Body of pancreas (tissue), 4 donors: ENCODE measurements at regions not wholly inside any gene's neighbourhood (a gene's known extent, or its start where the extent isn't known, plus 50 kb on each side); places are given as distances from the start of the nearest gene placed in this dataset.

ENCODE experiments used
- ATAC-seq: fragments of 150-250 bp; one replicate; pipeline ENCODE4 v1.9.1; 2016
- DNase-seq, 4 donors: peaks; one replicate each; pipeline ENCODE4 v3.0.0-alpha.2; 2019
- H3K27ac ChIP-seq, 4 donors: fragments of 200-600 bp; sonication (generic); 1 replicate in 3 of 4; 2 replicates in 1 of 4; pipeline versions ENCODE4 v1.5.1 to v1.6.1; 2016 to 2019; ENCODE audit warnings: mild to moderate bottlenecking in 1 of 4, mixed read lengths in 1 of 4, moderate library complexity in 1 of 4
- H3K27me3 ChIP-seq, 2 donors: fragments of 200-600 bp; sonication (generic); one replicate each; pipeline ENCODE4 v1.6.0; 2016; ENCODE audit warnings: mild to moderate bottlenecking in 1 of 2
- H3K36me3 ChIP-seq, 2 donors: fragments of 200-600 bp; sonication (generic); replicated peaks in 1 of 2; 2 replicates each; pipeline ENCODE4 v1.5.1; 2016; ENCODE audit warnings: low read depth in 2 of 2; ENCODE audit not compliant: insufficient read depth in 1 of 2
- H3K4me1 ChIP-seq: fragments of 200-600 bp; sonication (generic); one replicate; pipeline ENCODE4 v1.6.0; 2016
- H3K4me3 ChIP-seq, 2 donors: fragments of 200-600 bp; sonication (generic); 1 replicate in 1 of 2; 2 replicates in 1 of 2; pipeline ENCODE4 v1.5.1; 2016 to 2019
- H3K9me3 ChIP-seq, 3 donors: fragments of 200-600 bp; sonication (generic); 1 replicate in 2 of 3; 2 replicates in 1 of 3; pipeline ENCODE4 v1.5.1; 2016
- POLR2A ChIP-seq, 3 donors: fragments of 450-650 bp; IDR thresholded peaks; one replicate each; pipeline ENCODE4 v1.6.1; 2016; ENCODE audit warnings: antibody characterized with exemption in 3 of 3, mild to moderate bottlenecking in 2 of 3
- WGBS, 2 donors: methylation state at CpG; one replicate each; pipeline ENCODE4 v1.1.5; 2017; 5-methylcytosine and 5-hydroxymethylcytosine counted together
- intact Hi-C: fragments of 100-400 bp; cut with DNase I; formaldehyde crosslinking; loops from one replicate; pipeline ENCODE4 v1.15.1; 2023
- TF ChIP-seq, protein P1 (sequence below), 7 experiments: fragments of 450-650 bp in 4 of 7; fragments of 200-600 bp in 3 of 7; sonication (generic) in 3 of 7; IDR thresholded peaks; one replicate each; pipeline ENCODE4 v1.5.1; 2016 to 2019; ENCODE audit warnings: antibody characterized with exemption in 7 of 7

DNA sequence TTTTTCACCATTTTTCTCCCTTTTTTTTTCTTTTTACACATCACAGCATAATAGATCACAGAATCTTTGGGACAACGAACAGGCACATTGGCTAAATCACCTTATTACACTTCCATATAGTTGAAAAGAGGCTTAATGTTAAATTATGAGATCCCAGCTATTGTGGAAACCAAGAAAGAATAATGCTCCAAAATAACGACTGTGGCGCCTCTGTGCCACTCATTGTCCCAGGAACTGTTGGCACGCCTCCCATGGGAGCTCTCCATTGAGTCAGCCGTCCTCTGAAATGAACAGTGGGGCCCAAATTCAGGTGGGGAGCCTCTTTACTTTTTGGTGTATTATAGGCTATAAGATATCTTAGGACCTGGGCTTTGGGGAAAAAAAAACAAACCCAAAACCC is 82.2 kb upstream of the NFIB start:
- no peaks in the 10 kb centered on the region for H3K27me3 ChIP-seq
- no peak for TF ChIP-seq POLR2A (IDR thresholded peaks at IDR 0.05)
- TF ChIP-seq, protein P1, sequence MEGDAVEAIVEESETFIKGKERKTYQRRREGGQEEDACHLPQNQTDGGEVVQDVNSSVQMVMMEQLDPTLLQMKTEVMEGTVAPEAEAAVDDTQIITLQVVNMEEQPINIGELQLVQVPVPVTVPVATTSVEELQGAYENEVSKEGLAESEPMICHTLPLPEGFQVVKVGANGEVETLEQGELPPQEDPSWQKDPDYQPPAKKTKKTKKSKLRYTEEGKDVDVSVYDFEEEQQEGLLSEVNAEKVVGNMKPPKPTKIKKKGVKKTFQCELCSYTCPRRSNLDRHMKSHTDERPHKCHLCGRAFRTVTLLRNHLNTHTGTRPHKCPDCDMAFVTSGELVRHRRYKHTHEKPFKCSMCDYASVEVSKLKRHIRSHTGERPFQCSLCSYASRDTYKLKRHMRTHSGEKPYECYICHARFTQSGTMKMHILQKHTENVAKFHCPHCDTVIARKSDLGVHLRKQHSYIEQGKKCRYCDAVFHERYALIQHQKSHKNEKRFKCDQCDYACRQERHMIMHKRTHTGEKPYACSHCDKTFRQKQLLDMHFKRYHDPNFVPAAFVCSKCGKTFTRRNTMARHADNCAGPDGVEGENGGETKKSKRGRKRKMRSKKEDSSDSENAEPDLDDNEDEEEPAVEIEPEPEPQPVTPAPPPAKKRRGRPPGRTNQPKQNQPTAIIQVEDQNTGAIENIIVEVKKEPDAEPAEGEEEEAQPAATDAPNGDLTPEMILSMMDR (IDR thresholded peaks at IDR 0.05) = no peak
- no peak for ATAC-seq
- 74 to 83% methylated on average over 5 of the region's 5 CpGs for WGBS, 2 donors
- no peak overlapping the region for H3K4me3 ChIP-seq
- H3K36me3 ChIP-seq = no peaks in the 10 kb centered on the region
- DNase-seq = no peak
- intact Hi-C loops = no loop called here
- H3K27ac ChIP-seq = no peak overlapping the region
- no peaks in the 10 kb centered on the region for H3K4me1 ChIP-seq
- peaks cover 0 to 6% (median 0%) of the 10 kb centered on the region in 3 donors for H3K9me3 ChIP-seq

- intact Hi-C loops = no loop called here
- H3K27me3 ChIP-seq = no peaks in the 10 kb centered on the region
- H3K36me3 ChIP-seq = no peaks in the 10 kb centered on the region
- DNase-seq (no peak), ATAC-seq (no peak)
- 59 to 77% methylated on average over 11 of the region's 11 CpGs for WGBS, 2 donors
- H3K27ac ChIP-seq = no peak overlapping the region
- no peak overlapping the region for H3K4me3 ChIP-seq
- peaks cover 0 to 6% (median 0%) of the 10 kb centered on the region in 3 donors for H3K9me3 ChIP-seq
- TF ChIP-seq, protein P1 (IDR thresholded peaks at IDR 0.05) = no peak
- TF ChIP-seq POLR2A (IDR thresholded peaks at IDR 0.05) = no peak
- H3K4me1 ChIP-seq = no peaks in the 10 kb centered on the region
These were observed 81.6 kb upstream of the NFIB start for GRCh38 chr9:14395317-14396082.

DNA sequence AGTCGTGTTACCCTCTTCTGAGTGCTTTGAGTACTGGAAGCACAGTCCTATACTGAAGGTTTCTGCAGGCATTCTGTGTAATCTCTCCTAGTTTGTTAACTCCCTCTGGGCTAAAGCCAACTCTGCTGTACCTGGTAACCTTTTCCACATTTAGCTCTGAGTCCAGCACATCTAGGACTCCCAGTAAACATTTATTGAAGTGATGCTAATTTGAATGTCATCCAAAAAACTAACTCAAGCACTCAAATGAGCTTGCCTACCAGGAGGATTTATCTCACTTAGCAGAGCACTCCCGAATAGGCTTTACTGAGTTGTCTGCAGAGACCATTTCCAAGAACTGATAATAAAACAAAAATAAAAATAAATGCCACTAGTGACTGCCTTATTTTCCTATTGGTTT is 79.5 kb upstream of the NFIB start:
- Histone ChIP-seq H3K4me1 (no peaks in the 10 kb centered on the region), H3K9me3 (peaks cover 0 to 6% (median 0%) of the 10 kb centered on the region in 3 donors), H3K4me3 (no peak overlapping the region), H3K27me3 (no peaks in the 10 kb centered on the region), H3K36me3 (no peaks in the 10 kb centered on the region), H3K27ac (no peak overlapping the region)
- intact Hi-C loops = no loop called here
- 60 to 63% methylated on average over 2 of the region's 2 CpGs for whole genome bisulfite sequencing, 2 donors
- TF ChIP-seq, protein P1 (IDR thresholded peaks at IDR 0.05) = no peak
- ATAC-seq (no peak), DNase-seq (no peak)

- 53 to 59% methylated on average over 3 of the region's 3 CpGs for WGBS, 2 donors
- H3K4me1 ChIP-seq = no peaks in the 10 kb centered on the region
These were observed 77.7 kb upstream of the NFIB start for GRCh38 chr9:14391620-14392019.

More at GRCh38 chr9:14391620-14392019, 77.7 kb upstream of the NFIB start:
- H3K36me3 ChIP-seq = no peaks in the 10 kb centered on the region
- no peak for ATAC-seq
- no peak overlapping the region for H3K27ac ChIP-seq
- no peak for TF ChIP-seq POLR2A (IDR thresholded peaks at IDR 0.05)
- TF ChIP-seq, protein P1 (IDR thresholded peaks at IDR 0.05) = no peak
- peaks cover 0 to 6% (median 0%) of the 10 kb centered on the region in 3 donors for H3K9me3 ChIP-seq
- intact Hi-C loops = no loop called here
- DNase-seq = no peak
- no peak overlapping the region for H3K4me3 ChIP-seq
- no peaks in the 10 kb centered on the region for H3K27me3 ChIP-seq
